Esophagus mucosa (tissue), 1 donor: ENCODE measurements at regions not wholly inside any gene's neighbourhood (a gene's known extent, or its start where the extent isn't known, plus 50 kb on each side); places are given as distances from the start of the nearest gene placed in this dataset.
"Not testable (repeated sequence)": the region's sequence is repeated elsewhere in the genome, so short reads cannot be mapped to it uniquely, and the experiment has no call there.

ENCODE experiments used
- ATAC-seq: fragments of 200-7000 bp; cut with Tn5 transposase; one replicate; pipeline ENCODE4 v1.9.1; 2020
- donor health status: DM: yes; HTN: yes; CAD: no.

DNA sequence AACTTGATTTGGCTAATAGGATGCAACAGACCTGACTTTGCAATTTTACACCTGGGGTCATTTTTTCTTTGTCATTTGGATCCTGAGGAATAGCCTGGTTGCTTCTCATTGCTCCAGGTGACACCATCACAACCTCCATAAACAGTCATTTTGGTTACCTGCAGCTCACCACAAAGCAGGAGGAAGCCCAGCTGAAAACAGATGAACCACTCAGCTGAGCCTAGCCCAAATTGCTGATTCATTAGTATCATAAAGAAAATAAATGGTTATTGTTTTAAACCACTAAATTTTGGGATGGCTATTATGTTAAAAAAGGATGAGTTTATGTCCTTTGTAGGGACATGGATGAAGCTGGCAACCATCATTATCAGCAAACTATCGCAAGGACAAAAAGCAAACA, 841.0 kb upstream of the EEF2KMT start:
- ATAC-seq, result no peak

DNA sequence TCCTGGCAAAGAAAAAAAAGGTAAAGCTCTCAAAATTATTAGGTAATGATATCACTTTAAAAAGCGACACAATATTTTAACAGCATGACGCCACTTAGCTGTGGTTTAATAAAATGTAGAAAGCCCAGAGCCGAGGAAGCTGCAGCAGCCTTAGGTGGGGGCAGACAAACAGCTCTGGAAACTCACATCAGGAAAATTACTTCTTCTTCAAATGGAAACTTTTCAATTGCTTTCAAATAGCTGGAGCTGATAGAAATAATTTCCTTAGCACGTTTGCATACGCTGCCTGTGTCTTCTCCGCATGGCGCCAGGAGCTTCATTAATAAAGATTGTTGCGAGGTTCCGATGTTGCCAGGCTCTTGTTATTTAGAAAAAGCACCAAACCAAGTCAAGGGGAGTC, 835.3 kb upstream of the EEF2KMT start:
- no peak for ATAC-seq

DNA sequence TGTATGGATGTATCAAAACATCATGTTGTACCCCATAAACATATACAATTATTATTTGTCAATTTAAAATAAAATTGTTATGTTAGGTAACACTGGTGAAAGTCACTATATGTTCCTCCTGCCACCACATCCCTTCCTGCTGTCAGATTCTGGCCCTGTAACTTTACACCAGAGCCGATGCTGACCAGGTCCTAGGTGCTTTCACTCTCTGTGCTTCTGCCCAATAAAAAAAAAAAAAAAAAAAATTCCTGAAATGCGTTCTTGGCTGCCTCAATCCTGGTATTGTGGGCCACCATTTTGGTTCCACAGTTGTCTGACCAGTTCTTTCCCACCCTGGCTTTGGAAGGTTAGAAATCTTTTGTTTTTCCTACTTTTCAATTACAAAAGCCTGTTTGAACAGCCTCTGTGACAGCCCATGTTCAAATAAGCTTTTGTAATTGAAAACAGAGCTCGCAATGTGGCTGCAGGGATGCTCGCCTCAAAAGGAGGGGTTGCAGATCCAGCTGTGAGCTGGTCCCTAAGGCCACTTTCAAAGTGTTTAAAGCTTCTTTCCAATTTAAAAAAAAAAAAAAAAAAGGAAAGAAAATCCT, 831.0 kb upstream of the EEF2KMT start:
- ATAC-seq, result no peak

DNA sequence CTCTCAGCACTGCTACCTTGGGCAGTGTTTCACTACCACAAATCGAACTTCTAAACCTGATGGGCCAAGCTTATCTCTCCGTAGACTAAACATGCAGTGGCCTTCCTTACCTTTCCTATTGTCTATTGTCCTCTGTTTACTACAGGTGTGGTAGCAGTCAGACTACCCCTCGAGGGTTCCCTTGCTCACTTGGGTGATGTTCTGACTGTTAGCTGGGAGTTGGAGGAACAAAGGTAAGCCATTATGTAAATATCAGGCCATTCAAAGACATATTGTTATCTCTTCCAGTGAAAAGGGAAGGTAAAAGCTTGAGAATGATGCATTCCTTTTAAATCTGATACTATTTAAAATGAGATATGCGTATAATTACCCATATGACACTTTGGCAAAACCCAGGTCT, 828.3 kb upstream of the EEF2KMT start:
- no peak for ATAC-seq

DNA sequence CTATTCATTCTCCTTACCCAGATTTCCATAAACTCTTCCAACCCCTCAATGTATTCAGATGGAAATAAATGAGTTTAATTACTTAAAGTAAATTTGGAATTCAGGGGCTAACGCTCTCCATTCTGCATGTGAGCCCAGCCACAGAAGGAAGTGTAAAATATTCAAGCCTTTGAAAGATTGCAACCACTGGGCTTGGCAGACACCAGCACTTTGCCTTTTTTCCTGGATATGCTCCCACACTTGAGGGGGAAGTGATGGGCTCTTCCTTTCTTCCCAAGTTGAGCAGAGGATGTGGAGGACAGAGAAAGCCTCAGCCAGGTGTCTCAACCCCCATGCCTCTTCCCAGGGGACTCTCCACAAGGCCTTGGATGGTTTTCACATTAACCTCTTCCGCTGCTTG, 825.1 kb upstream of the EEF2KMT start:
- no peak for ATAC-seq

DNA sequence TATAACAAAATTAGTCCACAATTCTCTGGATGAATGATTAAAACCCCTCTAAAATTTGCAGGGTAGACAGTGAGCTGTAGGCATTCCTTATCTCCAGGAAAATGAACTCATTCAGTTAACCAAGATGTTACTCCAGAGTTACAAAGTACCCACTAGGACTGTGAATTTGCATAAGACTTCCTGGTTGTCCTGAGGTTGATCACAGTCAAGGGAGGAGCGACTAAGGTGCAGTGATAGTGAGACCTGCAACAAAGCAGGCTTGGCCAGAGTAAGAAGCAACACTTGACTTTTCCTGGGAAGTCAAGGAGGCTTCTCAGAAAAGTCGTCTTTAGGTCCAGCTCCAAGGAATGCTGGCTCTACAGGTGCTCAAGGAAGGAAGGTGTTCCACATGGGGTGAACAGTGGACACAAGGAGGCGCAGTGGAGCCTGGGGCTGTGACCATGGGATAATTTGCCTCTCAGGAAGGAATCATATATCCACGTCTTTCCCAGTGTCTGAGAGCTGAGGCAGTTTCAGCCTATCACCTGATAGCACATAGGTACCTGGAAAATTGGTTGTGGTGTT, 821.1 kb upstream of the EEF2KMT start:
- no peak for ATAC-seq

DNA sequence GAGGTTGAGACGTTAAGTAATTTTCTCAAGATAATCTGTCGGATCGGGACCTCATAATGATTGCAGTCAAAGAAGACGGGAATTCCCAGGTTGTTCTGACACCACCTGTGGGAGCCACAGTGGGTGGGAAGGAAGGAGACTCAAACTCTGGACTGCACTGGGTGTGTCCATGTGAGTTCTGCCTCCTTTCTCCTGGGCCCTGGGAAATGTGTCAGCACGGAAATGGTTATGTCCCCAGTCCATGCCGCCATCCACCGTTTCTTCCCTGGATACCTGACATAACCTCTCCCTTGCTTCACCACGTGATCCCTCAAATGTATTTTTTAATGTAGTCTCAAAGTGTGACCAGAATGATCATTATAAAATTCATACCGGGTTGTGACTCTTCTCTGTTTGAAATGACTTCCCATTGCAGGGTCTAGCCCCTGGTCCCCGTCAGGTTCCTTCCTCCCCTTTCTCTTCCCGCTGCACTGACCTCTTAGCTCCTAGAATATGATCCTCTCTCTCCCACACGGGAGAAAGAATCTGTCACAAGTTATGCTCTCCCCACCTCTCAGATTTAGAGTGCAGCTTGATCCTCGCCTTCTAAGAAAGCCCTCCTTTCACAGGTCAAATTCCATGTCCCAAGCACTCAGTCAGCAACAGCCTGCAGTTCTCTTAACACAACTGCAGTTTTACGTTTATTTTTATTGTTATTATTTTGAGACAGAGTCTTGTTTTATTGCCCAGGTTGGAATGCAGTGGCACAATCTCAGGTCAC, 820.0 kb upstream of the EEF2KMT start:
- ATAC-seq, result no peak

DNA sequence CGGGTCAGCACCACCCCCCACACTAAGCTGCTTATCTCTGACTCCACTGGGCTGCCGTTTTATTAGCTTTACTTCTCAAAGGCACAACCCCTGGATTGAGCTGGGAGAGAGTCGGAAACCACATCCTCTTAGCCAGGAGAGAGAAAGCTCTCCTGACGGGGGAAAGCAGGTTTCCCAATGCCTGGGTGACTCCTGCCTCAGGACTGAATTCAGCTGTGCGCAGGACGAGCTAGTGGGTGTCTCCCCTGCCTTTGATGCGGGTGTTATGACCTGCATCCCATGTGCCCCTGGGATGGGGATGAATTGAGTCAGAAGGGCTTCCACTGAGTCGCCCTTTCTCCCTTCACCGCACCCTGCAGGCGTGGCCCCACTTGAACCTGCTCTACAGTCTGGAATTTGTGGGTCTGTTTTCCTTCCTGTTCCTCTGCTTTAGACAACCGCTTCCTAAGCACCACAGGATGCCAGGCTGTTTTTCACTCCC, 819.2 kb upstream of the EEF2KMT start:
- ATAC-seq, result no peak

DNA sequence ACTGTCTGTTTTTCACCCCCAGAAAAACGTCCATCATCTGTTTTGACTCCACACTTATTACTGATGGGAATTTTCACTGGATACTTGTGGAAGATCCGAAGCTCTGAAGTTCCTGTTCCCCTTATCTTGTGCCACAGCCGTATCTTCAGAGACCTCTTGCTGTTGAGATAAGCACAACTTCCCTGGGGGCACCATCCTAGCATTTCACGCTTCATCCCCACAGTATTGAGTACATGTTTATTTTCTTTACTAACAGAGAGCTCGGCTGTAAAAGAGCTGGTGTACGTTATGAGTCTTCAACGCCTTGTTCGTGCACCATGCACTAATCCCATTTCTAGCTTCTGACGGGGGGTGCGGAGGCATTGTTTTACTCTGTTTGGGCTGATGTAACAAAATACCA, 813.6 kb upstream of the EEF2KMT start:
- no peak for ATAC-seq

DNA sequence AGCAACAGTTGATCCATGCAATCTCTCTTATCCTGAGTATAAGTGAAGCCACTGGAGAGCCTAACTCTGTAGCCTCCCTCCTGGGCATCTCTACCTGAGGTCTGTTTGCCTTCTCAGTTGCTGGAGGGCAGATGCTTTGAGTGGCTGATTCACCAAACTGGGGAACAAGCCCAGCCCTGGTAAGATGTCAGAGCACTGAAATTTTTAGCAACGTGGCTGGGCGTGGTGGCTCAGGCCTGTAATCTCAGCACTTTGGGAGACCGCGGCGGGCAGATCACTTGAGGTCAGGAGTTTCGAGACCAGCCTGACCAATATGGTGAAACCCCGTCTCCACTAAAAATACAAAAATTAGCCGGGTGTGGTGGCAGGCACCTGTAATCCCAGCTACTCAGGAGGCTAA, 812.0 kb upstream of the EEF2KMT start:
- not testable (repeated sequence) for ATAC-seq

DNA sequence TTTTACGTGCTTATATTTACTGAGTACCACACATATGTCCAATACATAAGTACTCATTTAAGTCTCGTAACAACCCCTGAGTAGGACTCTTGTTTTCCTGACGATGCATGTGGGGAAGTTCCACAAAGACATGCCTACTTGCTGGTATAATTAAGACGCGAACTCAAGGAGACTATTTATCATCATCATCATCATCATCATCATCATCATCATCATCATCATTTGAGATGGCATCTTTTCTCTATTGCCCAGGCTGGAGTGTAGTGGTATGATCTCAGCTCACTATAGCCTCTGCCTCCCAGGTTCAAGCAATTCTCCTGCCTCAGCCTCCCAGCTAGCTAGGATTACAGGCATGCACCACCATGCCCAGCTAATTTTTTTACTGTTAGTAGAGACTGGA, 809.9 kb upstream of the EEF2KMT start:
- ATAC-seq, result no peak

DNA sequence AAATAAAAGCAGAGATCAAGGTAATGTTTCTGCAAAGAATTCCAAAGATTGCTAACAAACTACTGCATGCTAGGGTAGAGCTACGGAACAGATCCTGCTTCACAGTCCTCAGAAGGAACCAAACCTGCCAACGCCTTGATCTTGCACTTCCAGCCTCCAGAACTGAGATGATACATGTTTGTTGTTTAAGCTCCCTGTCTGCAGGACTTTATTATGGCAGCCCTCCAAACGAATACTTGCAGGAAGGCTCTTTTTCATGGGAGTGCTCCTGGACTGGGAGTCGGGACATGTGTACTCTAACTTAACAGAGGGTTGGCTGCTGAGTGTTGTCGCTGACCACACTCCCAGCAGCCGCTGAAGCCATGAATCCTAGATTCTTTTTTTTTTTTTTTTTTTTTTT, 808.8 kb upstream of the EEF2KMT start:
- ATAC-seq, result peak; percentile 36

DNA sequence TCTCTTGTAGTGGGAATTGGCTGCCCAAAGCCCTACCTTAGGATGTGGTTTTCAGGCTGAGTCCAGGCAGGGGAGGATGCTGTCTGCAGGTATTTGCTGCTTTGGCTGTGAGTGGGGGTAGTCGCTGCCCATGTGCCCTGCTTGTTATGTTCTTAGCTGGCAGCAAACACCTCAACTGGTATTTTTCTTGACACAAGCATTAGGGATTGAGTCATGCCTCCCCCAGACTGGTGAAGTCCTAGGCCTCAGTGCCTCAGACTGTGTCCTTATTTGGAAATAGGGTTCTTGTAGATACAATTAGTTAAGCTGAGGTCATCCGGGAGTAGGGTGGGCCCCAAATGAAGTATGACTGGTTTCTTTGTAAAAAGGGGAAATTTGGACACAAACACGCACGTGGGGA, 808.3 kb upstream of the EEF2KMT start:
- ATAC-seq, result peak; percentile 68

DNA sequence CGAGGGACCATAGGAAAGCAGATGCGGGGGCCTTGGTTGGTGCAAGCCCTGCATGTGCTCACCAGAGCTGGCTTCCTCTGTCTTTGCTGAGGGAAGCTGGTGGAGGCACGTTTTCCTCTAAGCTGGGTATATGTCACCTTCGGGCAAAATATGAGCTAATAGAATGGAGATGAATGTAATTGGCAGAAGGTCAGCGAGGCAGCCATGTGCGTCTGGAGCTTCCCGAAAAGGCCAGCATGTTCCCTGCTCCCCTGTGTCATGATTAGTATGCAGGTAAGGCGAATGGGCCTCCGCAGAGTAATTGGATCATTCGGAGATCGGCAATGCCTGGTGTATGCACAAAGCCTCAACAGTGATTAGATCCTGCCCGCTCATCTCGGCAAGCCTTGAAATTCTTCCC, 806.2 kb upstream of the EEF2KMT start:
- peak; percentile 58 for ATAC-seq

DNA sequence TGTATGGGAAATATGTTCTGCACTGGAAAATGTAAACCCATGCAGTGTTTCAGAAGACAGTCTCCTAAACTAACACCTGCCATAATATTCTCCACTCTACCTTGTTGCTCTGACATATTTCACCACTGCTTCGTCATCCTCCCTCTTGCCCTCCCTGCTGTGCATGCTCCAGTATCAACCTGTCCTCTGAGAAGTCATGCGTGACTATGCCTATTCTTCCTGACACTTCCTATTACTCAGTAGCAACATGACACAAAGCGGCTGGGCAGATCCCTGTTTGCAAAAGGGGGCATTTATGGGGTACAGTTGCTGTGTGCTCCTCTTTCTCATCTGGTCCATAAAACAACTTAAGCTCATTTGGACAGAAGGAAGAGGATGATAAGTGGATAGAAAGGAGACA, 805.6 kb upstream of the EEF2KMT start:
- ATAC-seq, result peak; percentile 94

DNA sequence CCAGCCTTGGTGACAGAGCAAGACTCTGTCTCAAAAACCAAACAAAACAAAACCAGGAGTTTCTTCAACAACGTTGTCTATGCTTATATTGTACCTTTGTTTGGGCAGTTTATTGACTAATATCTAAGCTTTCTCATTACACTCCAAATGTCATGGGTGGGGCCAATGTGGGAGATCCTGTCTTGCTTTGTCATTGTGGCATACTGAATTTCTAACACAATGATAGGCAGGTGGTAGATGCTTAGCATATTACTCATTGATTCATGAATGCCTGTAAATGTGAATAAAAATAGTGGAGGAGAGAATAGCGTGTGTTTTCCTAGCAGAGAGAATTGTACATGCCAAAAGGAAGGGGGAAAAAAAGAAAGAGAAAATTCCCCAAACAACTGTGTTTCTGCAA, 802.5 kb upstream of the EEF2KMT start:
- ATAC-seq, result peak; percentile 85

DNA sequence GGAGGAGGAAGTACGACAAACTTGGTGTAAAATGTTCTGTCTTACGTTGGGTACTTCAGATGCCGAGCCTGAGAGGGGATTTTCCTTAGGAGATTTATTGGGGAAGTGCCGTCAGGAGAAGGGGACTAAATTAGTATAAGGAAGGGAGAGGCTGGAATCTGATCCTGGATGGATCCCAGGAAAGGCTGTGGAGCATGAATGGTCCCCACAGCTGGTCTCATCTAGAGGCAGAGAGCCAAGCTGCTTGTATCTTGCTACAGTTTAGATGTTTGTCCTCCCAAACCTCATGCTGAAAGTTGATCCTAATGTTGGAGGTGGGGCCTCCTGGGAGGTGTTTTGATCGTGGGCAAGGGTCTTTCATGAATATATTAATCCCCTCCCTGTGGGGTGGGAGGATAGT, 798.4 kb upstream of the EEF2KMT start:
- no peak for ATAC-seq

DNA sequence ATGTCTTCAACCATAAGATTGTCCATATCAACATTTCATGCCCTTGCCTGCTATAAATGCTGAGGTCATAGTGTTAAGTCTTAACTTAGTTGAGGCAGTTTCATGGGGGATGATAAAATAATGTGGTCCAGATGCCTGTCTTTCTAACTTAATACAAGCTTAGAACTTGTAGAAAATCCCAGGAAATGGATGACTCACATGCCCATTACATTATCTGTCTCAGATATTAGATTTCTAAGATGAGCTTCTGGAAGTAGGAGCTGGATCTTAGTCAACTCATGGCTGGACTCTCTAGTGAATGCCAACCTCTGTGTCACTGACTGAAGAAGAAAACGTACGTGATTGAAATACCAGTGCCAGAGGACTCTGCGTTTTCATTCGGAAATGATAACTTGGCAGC, 797.5 kb upstream of the EEF2KMT start:
- no peak for ATAC-seq

DNA sequence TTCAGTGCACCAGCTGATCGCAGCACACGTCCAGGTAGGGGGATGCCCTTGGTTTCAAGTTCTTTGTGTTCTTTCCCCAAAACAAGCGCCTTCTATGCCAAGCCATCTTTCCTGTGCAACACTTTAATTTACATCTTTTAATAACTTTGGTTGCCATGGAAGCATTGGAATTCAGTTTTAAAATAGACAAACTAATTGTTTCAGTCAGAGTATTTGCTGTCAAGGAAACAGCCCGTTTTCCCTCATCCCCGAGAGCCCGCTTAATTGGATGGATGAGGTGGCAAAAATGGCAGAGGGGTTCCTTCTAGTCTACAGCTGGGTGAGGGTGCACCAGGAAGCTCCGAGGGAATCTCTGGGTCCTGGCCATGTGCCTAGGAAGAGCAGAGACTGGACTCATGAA, 793.7 kb upstream of the EEF2KMT start:
- no peak for ATAC-seq

DNA sequence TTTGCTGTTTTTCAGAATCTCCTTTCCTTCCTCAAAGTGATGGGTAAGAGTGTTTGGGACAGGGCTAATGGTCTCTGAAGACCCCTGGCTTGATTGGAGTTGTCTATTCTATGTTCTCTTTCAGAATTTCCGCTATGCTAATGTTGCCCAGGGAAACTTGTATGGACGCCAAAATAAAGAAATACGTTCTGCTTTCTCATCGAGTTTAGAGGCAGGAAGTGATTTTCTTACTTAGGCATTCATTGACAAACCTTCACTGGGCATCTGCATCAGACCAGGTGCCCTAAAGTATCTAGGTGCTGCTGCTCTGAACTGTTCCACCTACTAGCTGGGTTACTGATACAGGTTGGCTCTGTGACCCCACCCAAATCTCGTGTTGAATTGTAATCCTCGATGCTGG, 787.9 kb upstream of the EEF2KMT start:
- ATAC-seq, result no peak

DNA sequence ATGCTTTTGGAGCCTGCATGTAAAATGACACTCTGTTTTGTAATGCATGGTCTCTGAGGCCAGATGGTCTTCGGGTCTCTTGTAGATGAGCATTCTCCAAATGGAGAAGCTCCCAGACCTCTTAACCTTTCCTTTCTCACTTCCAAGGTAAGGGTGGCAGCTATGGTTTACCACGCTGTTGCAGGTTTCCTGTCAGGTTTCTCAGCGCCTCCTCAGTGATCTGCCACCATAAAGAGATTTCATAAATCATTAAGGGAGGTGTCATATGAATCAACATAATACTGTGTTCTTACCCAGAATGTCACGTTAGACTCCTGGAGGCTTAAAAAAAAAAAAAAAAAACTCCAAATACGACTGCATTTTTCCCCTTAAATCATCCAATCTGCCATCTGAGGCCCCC, 787.4 kb upstream of the EEF2KMT start:
- no peak for ATAC-seq

DNA sequence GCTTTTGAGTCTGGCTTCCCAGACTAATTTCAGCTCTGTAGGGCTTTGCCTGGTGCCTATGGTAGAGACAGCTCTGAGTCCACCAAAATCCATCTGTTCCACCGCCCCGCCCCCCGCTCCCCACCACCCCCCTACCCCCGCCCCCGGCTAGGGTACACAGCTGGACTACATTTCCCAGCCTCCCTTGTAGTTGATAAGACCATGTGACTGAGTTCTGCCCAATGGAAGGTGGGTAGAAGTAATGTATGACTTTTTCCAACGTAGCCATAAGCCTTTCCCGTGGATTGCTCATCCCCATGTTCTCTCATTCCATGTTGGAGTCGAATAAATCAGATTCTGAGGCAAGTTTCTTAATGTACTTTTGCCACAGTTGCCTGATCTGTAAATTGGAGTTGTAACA, 786.7 kb upstream of the EEF2KMT start:
- no peak for ATAC-seq

DNA sequence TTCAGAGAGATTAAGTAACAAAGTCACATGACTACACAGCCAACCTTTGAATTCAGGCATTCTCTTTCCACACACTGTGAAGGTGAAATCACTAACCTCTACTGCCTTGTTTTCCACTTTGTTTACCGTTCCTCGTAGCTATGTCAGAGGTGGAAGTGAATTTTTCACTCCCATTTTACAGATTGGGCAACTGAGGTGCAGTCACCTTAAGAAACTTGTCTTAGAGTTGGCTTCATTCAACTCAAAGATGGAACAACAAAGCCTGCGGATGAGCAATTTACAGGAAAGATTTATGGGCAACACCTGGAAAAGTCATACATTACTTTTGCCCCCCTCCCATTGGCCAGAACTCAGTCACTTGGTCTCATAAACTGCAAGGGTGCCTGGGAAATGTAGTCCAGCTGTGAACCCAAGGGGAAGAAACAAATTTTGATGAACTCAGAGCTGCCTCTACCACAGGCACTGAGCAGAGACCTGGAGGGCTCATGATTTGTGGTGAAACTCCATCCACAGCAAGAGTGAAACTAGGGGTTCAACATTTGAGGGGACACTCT, 784.6 kb upstream of the EEF2KMT start:
- ATAC-seq, result no peak

DNA sequence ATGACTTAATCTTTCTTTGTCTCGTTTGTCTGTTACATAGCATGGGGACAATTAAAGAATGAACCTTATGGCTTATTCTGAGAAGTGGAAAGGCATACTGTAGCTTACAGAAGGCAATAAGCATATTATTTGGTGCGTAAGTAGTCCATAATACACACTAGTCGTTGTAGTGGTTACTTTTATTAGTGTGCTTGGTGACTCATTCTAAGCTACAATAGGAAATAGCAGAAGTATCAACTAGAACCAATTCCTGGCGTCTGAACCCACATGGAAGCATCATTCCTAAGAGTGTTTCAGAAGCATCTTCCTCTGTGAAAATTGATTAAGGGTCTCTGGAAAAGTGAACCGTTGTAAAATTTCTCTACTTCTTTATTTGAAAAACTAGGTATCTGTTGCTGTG, 777.8 kb upstream of the EEF2KMT start:
- ATAC-seq, result no peak
